ENCODE measurements at regions not wholly inside any gene's neighbourhood (a gene's known extent, or its start where the extent isn't known, plus 50 kb on each side); places are given as distances from the start of the nearest gene placed in this dataset.

DNA sequence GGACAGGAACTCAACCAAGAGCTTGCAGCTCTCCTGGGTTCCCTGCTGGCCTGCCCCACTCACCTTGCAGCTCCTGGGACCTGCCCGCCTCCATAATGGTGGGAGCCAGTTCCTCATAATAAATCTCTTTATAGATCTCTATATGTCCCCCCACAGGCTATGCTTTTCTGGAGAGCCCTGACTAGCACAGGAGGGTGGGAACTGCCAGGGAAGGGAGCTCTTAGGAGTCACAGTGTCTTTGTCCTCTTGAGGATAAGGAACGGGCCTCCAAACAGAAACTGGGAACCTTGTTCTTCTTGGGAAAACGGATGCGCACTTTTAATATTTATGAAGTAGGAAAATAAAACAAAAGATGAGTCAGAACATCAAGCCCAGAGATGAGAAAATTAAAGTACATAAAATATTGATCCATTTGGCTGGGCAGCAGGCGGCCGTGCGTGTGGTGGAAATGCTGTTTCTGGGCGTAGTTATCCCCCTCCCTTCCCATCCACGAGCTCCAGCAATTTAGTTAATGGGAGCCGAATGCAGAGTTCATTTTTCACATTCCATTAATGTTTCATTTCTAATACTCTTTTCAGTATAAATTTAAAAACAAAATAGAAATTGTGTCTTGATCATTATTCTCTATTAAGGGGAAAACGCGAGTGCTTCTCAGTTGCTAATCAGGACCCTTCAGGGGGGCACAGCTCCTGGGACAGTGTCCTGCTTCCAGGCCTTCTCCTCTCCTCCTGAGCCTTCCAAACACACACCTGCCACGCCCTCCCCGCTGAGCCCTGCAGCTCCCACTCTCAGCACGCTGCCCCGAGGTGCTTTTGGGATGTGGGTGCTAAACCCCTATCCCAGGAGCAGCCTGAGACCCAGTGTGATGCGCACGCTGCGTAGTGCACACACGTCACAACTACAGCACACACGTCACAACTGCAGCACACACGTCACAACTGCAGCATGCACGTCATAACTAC, 323.3 kb upstream of the AJAP1 start:
- DNase-seq (ENCODE audit: low read depth), result no peak
- TF ChIP-seq, protein P1, sequence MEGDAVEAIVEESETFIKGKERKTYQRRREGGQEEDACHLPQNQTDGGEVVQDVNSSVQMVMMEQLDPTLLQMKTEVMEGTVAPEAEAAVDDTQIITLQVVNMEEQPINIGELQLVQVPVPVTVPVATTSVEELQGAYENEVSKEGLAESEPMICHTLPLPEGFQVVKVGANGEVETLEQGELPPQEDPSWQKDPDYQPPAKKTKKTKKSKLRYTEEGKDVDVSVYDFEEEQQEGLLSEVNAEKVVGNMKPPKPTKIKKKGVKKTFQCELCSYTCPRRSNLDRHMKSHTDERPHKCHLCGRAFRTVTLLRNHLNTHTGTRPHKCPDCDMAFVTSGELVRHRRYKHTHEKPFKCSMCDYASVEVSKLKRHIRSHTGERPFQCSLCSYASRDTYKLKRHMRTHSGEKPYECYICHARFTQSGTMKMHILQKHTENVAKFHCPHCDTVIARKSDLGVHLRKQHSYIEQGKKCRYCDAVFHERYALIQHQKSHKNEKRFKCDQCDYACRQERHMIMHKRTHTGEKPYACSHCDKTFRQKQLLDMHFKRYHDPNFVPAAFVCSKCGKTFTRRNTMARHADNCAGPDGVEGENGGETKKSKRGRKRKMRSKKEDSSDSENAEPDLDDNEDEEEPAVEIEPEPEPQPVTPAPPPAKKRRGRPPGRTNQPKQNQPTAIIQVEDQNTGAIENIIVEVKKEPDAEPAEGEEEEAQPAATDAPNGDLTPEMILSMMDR (conservative IDR thresholded peaks at IDR 0.05; ENCODE audit: low read depth, low read length), result no peak
- H3K4me3 ChIP-seq (ENCODE audit: low read depth, low read length), result no peak overlapping the region

DNA sequence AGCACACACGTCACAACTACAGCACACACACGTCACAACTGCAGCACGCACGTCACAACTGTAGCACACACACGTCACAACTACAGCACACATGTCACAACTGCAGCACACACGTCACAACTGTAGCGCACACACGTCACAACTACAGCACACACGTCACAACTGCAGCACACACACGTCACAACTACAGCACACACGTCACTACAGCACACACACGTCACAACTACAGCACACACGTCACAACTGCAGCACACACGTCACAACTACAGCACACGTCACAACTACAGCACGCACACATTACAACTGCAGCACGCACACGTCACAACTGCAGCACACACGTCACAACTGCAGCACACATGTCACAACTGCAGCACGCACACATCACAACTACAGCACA, 322.6 kb upstream of the AJAP1 start:
- no peak for DNase-seq (ENCODE audit: low read depth)
- no peak overlapping the region for H3K4me3 ChIP-seq (ENCODE audit: low read depth, low read length)
- TF ChIP-seq, protein P1 (conservative IDR thresholded peaks at IDR 0.05; ENCODE audit: low read depth, low read length), result no peak

DNA sequence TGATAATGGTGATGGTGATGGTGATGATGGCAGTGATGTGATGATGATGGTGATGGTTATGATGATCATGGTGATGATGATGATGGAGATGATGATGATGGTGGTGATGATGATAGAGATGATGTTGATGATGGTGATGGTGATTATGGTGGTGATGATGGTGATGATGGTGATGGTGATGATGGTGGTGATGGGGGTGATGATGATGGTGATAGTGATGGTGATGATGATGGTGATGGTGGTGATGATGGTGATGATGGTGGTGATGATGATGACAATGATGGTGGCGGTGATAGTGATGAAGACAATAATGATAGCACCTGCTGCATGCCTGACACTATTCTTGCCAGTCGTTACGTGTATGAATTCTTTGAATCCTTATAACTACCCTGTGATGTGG, 317.9 kb upstream of the AJAP1 start:
- DNase-seq (ENCODE audit: low read depth), result no peak
- TF ChIP-seq, protein P1 (conservative IDR thresholded peaks at IDR 0.05; ENCODE audit: low read depth, low read length), result no peak
- no peak overlapping the region for H3K4me3 ChIP-seq (ENCODE audit: low read depth, low read length)

DNA sequence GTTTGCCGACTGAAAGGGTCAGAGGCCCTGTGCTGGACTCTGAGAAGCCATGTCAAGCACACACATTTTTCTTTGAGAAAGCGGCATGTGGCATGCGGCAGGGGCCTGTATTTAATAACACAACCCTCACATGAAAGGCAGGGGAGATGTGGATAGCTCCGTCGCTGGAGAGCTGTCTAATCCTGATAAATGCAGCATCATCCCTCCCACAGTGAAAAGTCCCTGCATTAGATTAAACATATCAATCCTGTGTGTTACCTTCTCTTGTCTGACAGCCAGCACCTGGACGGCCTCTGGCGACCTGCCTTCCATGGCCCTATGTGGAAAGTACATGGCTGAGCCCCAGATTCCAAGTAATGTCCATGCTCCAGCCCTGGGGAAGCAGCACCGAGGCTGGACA, 313.0 kb upstream of the AJAP1 start:
- no peak for DNase-seq (ENCODE audit: low read depth)
- TF ChIP-seq, protein P1 (conservative IDR thresholded peaks at IDR 0.05; ENCODE audit: low read depth, low read length), result no peak
- H3K4me3 ChIP-seq (ENCODE audit: low read depth, low read length), result no peak overlapping the region

DNA sequence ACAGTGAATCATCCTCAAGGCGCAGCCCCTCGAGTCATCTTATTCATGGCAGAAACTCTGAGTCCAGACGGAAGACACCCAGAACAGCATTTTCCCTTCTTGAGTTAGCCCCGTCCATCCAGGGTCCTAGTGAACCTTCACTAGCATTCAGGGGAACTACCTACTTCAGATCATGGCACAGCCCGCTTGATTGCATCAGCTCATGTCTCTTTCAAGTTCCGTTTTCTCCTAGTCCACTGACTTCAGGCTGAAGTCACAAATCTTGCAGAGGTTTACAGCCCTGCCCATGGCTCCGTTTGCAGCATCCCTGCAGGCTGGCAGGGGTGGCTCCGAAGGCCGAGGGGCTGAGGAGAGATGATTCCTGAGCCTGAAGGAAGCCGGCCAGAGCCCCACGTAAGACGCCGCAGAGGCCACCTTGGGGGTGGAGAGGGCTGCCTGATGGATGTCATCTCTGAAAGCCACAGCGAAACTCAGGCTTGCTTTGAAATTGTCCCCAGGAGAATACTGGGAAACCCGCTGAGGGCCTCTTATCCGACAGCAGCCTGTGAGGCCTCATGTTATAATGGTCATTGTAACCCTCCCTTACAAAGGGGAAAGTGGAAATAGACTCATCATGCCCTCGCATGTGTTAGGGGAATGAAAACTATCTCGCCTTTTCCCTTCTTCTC, 310.2 kb upstream of the AJAP1 start:
- H3K4me3 ChIP-seq (ENCODE audit: low read depth, low read length), result no peak overlapping the region
- TF ChIP-seq, protein P1 (conservative IDR thresholded peaks at IDR 0.05; ENCODE audit: low read depth, low read length), result no peak
- DNase-seq (ENCODE audit: low read depth), result no peak

DNA sequence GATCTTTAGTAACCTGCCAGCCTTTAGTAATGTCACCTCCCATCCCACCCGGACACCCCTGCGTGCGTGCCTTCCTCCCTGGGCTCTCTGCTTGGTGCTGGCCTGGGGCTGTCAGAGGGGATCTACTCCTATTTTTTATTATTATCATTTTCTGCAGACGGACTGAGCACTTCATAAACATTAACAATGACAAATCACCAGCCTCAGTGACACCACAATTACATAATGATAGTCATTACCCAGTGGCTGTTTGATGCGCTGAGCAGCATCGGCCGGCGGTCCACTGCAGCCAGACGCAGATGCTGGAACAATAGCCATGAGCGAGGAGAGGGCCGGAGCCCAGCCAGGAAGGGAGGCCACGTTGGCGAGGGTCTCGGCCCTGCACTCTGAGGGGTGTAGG, 309.3 kb upstream of the AJAP1 start:
- no peak for DNase-seq (ENCODE audit: low read depth)
- TF ChIP-seq, protein P1 (conservative IDR thresholded peaks at IDR 0.05; ENCODE audit: low read depth, low read length), result no peak
- no peak overlapping the region for H3K4me3 ChIP-seq (ENCODE audit: low read depth, low read length)

All from choroid plexus epithelial cell (primary cell).